K562 (cell line): ENCODE measurements at regions not wholly inside any gene's neighbourhood (a gene's known extent, or its start where the extent isn't known, plus 50 kb on each side); places are given as distances from the start of the nearest gene placed in this dataset.

Source experiments
- COPS2 ChIP-seq: fragments of 450-650 bp; conservative IDR thresholded peaks from 2 replicates; pipeline ENCODE4 v1.6.1; 2016; ENCODE audit warnings: mild to moderate bottlenecking, moderate library complexity
- ELF1 ChIP-seq: fragments of 200-800 bp; sonication (Bioruptor generic); IDR thresholded peaks from 2 replicates; pipeline ENCODE4 v1.6.1; 2016; ENCODE audit warnings: missing genetic modification characterization, missing compliant biosample characterization
- LEF1 ChIP-seq: fragments of 450-650 bp; IDR thresholded peaks from 2 replicates; pipeline ENCODE4 v1.6.1; 2016; ENCODE audit warnings: mild to moderate bottlenecking
- POLR2A ChIP-seq: fragments of 450-650 bp; conservative IDR thresholded peaks from 2 replicates; pipeline ENCODE4 v1.6.1; 2016
- POLR3G ChIP-seq: IDR thresholded peaks from 2 replicates; pipeline ENCODE4 v1.6.1; 2011; ENCODE audit not compliant: insufficient read length, insufficient replicate concordance; ENCODE audit errors: extremely low read depth
- SIN3A ChIP-seq, 2 experiments: fragments of 150-350 bp in 1 of 2; IDR thresholded peaks; 2 replicates each; pipeline ENCODE4 v1.6.1; 2011 to 2016; ENCODE audit warnings: borderline replicate concordance in 2 of 2, low read depth in 2 of 2, low read length in 2 of 2, mild to moderate bottlenecking in 2 of 2, moderate library complexity in 2 of 2; ENCODE audit not compliant: control insufficient read depth in 1 of 2
- SMARCE1 ChIP-seq: fragments of 450-650 bp; IDR thresholded peaks from 2 replicates; pipeline ENCODE4 v1.7.1; 2016; ENCODE audit warnings: mild to moderate bottlenecking
- TAF1 ChIP-seq: IDR thresholded peaks from 2 replicates; pipeline ENCODE4 v1.6.1; 2011; ENCODE audit warnings: mild to moderate bottlenecking, low read length, moderate library complexity; ENCODE audit not compliant: insufficient read depth, control insufficient read depth, severe bottlenecking; ENCODE audit errors: extremely low read depth
- TRIM28 ChIP-seq: fragments of 450-650 bp; IDR thresholded peaks from 2 replicates; pipeline ENCODE4 v1.6.1; 2017
- ZNF766 ChIP-seq: fragments of 200-800 bp; sonication (Bioruptor generic); conservative IDR thresholded peaks from 2 replicates; pipeline ENCODE4 v1.6.1; 2016; ENCODE audit warnings: missing genetic modification characterization, missing compliant biosample characterization
- ZNF79 ChIP-seq: fragments of 250-450 bp; sonication (Bioruptor Pico); IDR thresholded peaks from 2 replicates; pipeline ENCODE4 v1.4.0; 2020; ENCODE audit warnings: low read depth, mild to moderate bottlenecking, moderate library complexity
- TF ChIP-seq, protein P1 (sequence below), 3 experiments: fragments of 200-800 bp in 1 of 3; sonication (Bioruptor generic) in 1 of 3; sonication (generic) in 1 of 3; formaldehyde crosslinking in 1 of 3; IDR thresholded peaks; 2 replicates each; pipeline versions ENCODE4 v1.6.1 to v1.8.0; 2016 to 2022; ENCODE audit warnings: mild to moderate bottlenecking in 2 of 3, missing compliant biosample characterization in 2 of 3, missing genetic modification characterization in 2 of 3, missing genetic modification reagents in 1 of 3
- TF ChIP-seq, protein P2 (sequence below), 3 experiments: IDR thresholded peaks in 2 of 3; conservative IDR thresholded peaks in 1 of 3; 2 replicates each; pipeline ENCODE4 v1.5.1; 2011 to 2012; ENCODE audit warnings: low read length in 3 of 3, mild to moderate bottlenecking in 3 of 3, control low read depth in 2 of 3, improper control_type of control experiment in 1 of 3, inconsistent platforms in 1 of 3, low read depth in 1 of 3, mixed read lengths in 1 of 3, moderate library complexity in 1 of 3; ENCODE audit not compliant: insufficient read depth in 2 of 3

DNA sequence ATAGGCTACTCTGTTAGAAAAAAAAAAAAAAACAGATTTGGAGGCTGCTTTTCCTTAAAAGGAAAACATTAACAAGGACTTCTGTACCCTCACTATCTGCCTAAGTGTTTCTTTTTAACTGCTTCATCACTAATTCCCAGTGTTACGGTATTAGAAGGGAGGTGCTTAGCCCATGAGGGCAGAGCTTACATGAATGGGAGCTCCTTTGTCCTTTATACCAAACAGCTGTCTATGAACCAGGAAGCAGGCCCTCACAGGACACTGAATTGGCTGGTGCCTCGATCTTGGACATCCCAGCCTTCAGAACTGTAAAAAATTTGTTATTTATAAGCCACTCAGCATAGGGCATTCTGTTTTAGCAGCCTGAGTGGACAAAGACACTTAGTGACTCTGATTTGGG lies 215.6 kb upstream of the NRSN1 start:
- TF ChIP-seq POLR3G (no peak), TRIM28 (no peak), ELF1 (tag) (no peak), ZNF79 (no peak), ZNF766 (CRISPR knock-in tag) (no peak), SMARCE1 (no peak), SIN3A (IDR thresholded peaks at IDR 0.05; ENCODE audit: borderline replicate concordance in 2 of 2, control insufficient read depth in 1 of 2, low read depth in 2 of 2, low read length in 2 of 2) (no peak), TAF1 (no peak), LEF1 (no peak), POLR2A (no peak), COPS2 (no peak)
- TF ChIP-seq, protein P1, sequence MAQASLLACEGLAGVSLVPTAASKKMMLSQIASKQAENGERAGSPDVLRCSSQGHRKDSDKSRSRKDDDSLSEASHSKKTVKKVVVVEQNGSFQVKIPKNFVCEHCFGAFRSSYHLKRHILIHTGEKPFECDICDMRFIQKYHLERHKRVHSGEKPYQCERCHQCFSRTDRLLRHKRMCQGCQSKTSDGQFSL (CRISPR knock-in tag; IDR thresholded peaks at IDR 0.05) = no peak
- TF ChIP-seq, protein P1 (tag; IDR thresholded peaks at IDR 0.05) = no peak
- TF ChIP-seq, protein P2, sequence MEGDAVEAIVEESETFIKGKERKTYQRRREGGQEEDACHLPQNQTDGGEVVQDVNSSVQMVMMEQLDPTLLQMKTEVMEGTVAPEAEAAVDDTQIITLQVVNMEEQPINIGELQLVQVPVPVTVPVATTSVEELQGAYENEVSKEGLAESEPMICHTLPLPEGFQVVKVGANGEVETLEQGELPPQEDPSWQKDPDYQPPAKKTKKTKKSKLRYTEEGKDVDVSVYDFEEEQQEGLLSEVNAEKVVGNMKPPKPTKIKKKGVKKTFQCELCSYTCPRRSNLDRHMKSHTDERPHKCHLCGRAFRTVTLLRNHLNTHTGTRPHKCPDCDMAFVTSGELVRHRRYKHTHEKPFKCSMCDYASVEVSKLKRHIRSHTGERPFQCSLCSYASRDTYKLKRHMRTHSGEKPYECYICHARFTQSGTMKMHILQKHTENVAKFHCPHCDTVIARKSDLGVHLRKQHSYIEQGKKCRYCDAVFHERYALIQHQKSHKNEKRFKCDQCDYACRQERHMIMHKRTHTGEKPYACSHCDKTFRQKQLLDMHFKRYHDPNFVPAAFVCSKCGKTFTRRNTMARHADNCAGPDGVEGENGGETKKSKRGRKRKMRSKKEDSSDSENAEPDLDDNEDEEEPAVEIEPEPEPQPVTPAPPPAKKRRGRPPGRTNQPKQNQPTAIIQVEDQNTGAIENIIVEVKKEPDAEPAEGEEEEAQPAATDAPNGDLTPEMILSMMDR (IDR thresholded peaks at IDR 0.05 in 2 of 3, conservative IDR thresholded peaks at IDR 0.05 in 1 of 3; ENCODE audit: insufficient read depth in 2 of 3, low read depth in 1 of 3, low read length in 3 of 3) = no peak
